CD4-positive, alpha-beta T cell treated with Interleukin-6 at 100 ng/mL for 8 hours (primary cell): ENCODE measurements at regions not wholly inside any gene's neighbourhood (a gene's known extent, or its start where the extent isn't known, plus 50 kb on each side); places are given as distances from the start of the nearest gene placed in this dataset.
"Not testable (repeated sequence)": the region's sequence is repeated elsewhere in the genome, so short reads cannot be mapped to it uniquely, and the experiment has no call there.

Experiments
- DNase-seq: peaks from one replicate; pipeline ENCODE4 v3.0.0-alpha.2; 2020; ENCODE audit warnings: mixed read lengths, low spot score

- DNase-seq = no peak
These were observed 556.4 kb upstream of the CCDC54 start for GRCh38 chr3:106820726-106821362.

GRCh38 chr3:106821801-106822200 is 555.4 kb upstream of the CCDC54 start:
- DNase-seq = no peak

GRCh38 chr3:106822204-106822603 is 555.0 kb upstream of the CCDC54 start:
- DNase-seq = no peak

GRCh38 chr3:106823701-106824100 is 553.5 kb upstream of the CCDC54 start:
- DNase-seq = no peak

GRCh38 chr3:106824856-106825255 is 552.4 kb upstream of the CCDC54 start:
- DNase-seq = no peak

DNA sequence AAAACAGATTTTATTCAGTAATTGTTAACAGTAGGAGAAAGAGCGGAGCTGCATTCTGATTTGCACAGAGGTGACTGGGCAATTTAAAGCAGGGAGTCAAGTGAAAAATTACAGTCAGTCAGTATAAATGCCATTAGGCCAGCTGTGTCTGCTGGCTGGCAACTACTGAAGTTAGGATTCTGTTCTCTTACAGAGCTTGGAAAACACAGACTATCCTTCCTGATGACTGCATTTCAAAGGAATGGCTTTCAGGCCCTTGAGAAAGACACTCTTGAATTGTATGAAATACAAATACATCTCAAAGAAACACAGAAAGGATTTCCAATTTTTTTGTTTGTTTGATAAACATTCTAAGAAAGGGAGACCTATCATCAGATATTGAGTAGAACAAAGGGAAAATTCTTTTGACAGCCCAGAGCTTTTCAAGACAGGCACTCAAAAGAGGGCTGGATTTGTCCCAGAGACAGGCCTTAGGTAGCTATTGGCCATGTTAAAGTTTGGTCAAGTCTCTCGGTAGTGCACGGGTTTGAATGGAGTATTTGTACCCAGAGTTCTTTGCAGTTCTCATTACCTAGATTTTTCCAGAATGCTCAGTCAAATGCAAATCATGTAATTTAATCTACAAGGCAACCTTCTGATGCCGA is 551.2 kb upstream of the CCDC54 start:
- no peak for DNase-seq

- DNase-seq = no peak
These were observed 550.4 kb upstream of the CCDC54 start for GRCh38 chr3:106826791-106827311.

- DNase-seq = no peak
These were observed 549.6 kb upstream of the CCDC54 start for GRCh38 chr3:106827515-106828213.

- no peak for DNase-seq
These were observed 548.0 kb upstream of the CCDC54 start for GRCh38 chr3:106829206-106829605.

DNA sequence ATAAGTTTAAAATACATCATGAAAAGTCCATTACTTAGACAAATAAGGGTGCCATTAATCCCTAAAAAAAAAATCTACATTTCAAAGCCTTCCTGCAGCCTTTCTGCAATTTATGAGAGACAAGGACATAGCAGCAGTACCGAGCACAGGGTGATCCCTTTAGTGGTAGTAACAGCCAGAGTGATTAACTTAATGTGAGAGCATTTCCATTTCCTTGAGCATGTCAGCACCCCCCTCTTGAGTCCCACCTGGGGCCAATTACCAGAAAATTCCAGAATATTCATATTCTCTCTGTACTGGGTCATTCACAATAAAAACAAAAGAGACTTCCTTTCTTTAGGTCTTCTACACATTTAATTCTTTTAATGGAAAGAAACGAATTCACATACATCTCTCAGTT is 546.9 kb upstream of the CCDC54 start:
- DNase-seq = no peak

GRCh38 chr3:106836906-106837305 is 540.3 kb upstream of the CCDC54 start:
- no peak for DNase-seq

- DNase-seq = no peak
These were observed 539.6 kb upstream of the CCDC54 start for GRCh38 chr3:106837616-106838015.

DNA sequence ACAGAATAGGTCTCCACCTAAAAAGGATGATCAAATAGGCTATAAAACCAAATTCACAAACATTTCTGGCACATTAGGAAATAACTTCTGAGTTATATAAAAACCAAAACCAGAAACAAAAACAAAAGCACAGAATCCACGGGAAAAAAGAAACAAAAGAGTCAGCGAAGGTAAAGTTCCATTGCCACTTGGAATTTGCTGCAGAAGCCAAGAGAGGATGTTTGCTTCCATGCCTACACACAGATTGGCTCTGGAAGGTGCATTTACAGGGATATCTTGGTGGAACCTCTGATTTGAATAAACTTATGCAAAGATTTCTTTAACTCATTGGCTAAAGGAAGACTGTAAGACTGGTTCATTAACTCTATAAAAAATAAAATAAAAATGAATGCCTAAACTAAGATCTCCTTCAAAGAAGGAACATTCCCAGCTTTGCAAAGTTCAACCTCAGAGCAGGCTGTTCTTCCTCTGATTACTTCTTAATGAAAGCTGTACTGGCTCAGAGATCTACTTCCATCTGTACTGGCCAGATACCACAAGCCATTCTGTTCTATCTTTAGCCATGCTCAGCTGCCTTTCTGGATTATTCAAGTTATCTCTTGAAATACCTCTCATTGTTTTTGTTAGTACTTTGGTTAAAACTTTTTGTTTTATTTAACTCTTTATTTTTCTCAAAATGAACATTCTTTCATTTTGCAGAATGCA is 537.5 kb upstream of the CCDC54 start:
- no peak for DNase-seq

- DNase-seq = no peak
These were observed 536.9 kb upstream of the CCDC54 start for GRCh38 chr3:106840319-106840718.

DNA sequence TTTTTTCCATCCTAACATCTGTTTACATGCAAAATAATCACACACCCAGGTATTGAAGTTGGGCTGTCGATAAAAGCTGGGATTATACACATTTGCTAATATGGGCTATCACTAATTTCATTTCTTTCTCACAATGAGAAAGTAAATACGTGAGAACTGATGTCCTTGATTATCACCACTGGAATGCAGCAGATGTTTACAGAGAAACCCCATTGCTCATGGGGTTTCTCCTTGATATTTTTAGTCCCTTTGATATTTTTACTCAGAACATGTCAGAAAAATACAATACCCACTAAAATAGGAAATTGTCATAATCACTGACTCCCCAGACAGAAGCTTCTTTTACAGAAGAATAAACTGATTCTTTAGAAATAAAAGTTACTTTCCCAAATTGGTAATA is 535.1 kb upstream of the CCDC54 start:
- no peak for DNase-seq

DNA sequence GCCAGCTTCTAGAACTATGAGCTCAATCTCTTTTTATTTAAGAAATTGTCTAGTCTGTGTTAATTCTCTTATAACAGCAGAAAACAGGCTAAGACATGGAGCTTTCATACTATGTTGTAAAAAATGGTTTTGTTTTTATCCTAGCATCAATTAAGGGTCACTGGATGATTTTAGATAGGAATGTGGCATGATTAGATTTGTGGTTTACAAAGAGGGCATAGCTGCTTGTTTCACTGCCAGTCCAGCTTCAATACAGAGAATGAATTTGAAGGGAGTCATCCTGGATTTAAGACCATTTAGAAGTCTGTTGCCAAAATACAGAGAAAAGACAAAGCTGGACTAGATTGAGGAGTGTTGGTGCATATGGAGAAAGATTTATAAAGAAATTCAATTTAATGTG is 532.6 kb upstream of the CCDC54 start:
- no peak for DNase-seq

DNA sequence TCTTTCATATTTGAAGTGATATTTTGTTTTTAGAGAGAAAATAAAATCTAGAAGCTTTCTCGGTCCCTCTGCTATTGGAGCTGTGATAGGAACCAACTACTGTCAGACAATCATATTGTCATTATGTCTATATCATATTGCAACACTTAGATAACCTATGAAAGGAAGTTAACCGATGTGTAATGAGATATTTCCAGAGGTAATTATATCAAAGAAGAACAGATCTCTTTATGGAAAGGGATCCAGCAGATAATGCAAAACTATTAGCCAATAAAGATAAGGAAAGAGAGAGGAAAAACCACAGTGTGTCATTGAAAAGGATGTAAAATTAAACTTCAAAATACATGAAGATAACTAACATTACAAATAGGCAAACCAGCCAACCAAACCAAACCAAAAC is 529.1 kb upstream of the CCDC54 start:
- DNase-seq = no peak

GRCh38 chr3:106850437-106850836 is 526.8 kb upstream of the CCDC54 start:
- DNase-seq = no peak

DNA sequence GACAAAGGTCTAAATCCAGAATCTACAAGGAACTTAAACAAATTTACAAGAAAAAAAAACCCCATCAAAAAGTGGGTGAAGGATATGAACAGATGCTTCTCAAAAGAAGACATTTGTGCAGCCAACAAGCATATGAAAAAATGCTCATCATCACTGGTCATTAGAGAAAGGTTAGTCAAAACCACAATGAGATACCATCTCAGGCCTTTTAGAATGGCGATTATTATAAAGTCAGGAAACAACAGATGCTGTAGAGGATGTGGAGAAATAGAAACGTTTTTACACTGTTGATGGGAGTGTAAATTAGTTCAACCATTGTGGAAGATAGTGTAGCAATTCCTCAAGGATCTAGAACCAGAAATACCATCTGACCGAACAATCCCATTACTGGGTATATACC is 518.9 kb upstream of the CCDC54 start:
- not testable (repeated sequence) for DNase-seq

DNA sequence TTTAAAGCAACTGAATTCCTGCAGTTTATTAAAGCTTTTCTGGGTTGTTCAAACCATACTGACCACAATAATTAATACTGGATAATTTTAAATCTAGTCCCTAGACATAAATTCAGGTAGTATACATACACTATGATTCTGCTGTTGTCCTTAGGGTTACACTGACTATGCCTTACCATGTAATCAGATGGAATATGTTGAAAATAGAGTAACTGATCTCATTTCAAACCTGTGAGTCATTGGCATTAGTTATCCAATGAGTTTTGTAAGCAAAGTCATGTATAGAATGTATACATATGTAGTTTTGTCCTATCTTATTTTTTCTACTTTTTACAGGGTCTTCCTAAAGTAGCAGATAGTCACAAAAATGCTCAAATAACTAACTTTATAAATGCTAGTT is 517.1 kb upstream of the CCDC54 start:
- no peak for DNase-seq

DNA sequence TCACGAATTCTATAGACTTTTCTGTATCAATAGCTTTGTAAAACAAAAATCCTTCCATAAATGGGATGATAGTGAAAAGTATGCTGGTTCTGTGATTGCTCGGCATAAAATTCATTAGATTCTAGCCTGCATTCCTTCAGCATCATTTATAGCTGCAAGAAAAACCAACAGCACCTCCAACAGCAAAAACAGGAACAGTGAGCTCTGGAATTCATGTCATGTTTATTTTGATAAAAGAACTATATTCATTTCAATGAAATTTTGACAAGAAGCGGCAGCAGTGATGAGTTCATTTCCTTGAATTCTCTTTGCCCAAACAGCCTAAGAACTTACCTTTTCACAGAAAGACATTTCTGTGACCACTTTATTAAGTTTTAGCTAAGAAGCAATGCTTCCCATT is 515.2 kb upstream of the CCDC54 start:
- no peak for DNase-seq

GRCh38 chr3:106877627-106878026 is 499.6 kb upstream of the CCDC54 start:
- DNase-seq = no peak

GRCh38 chr3:106880206-106880605 is 497.0 kb upstream of the CCDC54 start:
- no peak for DNase-seq
